ENCODE measurements at regions not wholly inside any gene's neighbourhood (a gene's known extent, or its start where the extent isn't known, plus 50 kb on each side); places are given as distances from the start of the nearest gene placed in this dataset.
"Not testable (repeated sequence)": the region's sequence is repeated elsewhere in the genome, so short reads cannot be mapped to it uniquely, and the experiment has no call there.

DNA sequence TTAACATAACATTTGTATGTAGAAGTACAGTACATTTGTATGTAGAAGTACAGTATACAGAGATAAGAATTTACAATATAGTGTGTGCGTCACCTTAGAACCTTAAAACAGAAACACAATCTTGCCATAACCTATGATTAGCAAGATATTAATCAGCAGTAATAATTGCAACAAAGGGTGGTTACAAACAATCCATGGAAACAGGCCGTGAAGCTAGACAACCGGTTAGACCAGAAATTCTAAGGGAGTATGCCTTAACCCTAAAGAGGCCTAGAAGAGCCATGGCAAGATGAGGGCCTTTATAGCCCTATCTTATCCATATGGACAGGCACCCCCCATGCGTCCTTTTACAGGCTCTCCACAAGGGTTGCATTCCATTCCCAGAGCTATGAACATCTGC, 605.9 kb downstream of the KCNT2 start:
- TF ChIP-seq POLR2A (IDR thresholded peaks at IDR 0.05; ENCODE audit: low read depth, low read length); TAF1 (IDR thresholded peaks at IDR 0.05; ENCODE audit: low read depth, low read length); POLR2AphosphoS5 (IDR thresholded peaks at IDR 0.05; ENCODE audit: low read depth, low read length); POU2F2 (IDR thresholded peaks at IDR 0.05; ENCODE audit: low read depth, low read length); PAX5 (IDR thresholded peaks at IDR 0.05; ENCODE audit: insufficient read depth, low read length, severe bottlenecking): not testable (repeated sequence)
